Thyroid gland (tissue), 4 donors: ENCODE measurements at regions not wholly inside any gene's neighbourhood (a gene's known extent, or its start where the extent isn't known, plus 50 kb on each side); places are given as distances from the start of the nearest gene placed in this dataset.

Experiments used
- POLR2A ChIP-seq, 2 donors: fragments of 450-650 bp; IDR thresholded peaks; one replicate each; pipeline ENCODE4 v1.6.1; 2017; ENCODE audit warnings: antibody characterized with exemption in 2 of 2, mild to moderate bottlenecking in 2 of 2, moderate library complexity in 1 of 2
- TF ChIP-seq, protein P1 (sequence below), 6 experiments: fragments of 200-600 bp in 3 of 6; fragments of 450-650 bp in 3 of 6; sonication (generic) in 3 of 6; IDR thresholded peaks; one replicate each; pipeline ENCODE4 v1.5.1; 2016 to 2019; ENCODE audit warnings: antibody characterized with exemption in 6 of 6, mild to moderate bottlenecking in 2 of 6, inconsistent platforms in 1 of 6, moderate library complexity in 1 of 6

- TF ChIP-seq, protein P1, sequence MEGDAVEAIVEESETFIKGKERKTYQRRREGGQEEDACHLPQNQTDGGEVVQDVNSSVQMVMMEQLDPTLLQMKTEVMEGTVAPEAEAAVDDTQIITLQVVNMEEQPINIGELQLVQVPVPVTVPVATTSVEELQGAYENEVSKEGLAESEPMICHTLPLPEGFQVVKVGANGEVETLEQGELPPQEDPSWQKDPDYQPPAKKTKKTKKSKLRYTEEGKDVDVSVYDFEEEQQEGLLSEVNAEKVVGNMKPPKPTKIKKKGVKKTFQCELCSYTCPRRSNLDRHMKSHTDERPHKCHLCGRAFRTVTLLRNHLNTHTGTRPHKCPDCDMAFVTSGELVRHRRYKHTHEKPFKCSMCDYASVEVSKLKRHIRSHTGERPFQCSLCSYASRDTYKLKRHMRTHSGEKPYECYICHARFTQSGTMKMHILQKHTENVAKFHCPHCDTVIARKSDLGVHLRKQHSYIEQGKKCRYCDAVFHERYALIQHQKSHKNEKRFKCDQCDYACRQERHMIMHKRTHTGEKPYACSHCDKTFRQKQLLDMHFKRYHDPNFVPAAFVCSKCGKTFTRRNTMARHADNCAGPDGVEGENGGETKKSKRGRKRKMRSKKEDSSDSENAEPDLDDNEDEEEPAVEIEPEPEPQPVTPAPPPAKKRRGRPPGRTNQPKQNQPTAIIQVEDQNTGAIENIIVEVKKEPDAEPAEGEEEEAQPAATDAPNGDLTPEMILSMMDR (IDR thresholded peaks at IDR 0.05) = no peak
- no peak for TF ChIP-seq POLR2A (IDR thresholded peaks at IDR 0.05)
Observed at GRCh38 chr5:101955891-101956290, 340.2 kb downstream of the SLCO4C1 start.
